ENCODE measurements at regions not wholly inside any gene's neighbourhood (a gene's known extent, or its start where the extent isn't known, plus 50 kb on each side); places are given as distances from the start of the nearest gene placed in this dataset.
A peak's percentile ranks its signal among the peaks of the same experiment; 100 is the strongest.
"Not testable (repeated sequence)": the region's sequence is repeated elsewhere in the genome, so short reads cannot be mapped to it uniquely, and the experiment has no call there.

GRCh38 chr7:82701949-82702348 lies 258.4 kb upstream of the CACNA2D1 start:
- DNase-seq (ENCODE audit: low read depth in 2 of 2): no peak

DNA sequence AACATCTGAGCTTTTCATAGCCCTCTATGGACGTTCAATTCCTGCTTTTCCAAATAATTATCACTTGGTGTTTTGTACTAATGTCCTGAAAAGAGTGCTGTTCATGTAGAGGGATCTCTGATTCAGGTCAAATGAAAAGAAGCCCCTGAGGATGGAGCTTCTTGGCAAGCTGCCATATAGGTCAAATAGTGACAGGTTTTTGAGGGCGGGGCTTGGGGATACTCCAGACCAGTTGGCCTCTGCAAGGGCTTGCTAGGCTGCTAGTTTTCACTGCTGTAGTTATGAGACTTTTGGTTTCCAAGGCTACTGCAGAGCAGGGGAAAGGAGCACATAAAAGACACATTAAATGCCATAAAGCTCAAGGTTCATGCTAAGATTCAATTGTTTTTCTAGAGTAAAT lies 257.2 kb upstream of the CACNA2D1 start:
- DNase-seq (ENCODE audit: low read depth in 2 of 2): no peak

DNA sequence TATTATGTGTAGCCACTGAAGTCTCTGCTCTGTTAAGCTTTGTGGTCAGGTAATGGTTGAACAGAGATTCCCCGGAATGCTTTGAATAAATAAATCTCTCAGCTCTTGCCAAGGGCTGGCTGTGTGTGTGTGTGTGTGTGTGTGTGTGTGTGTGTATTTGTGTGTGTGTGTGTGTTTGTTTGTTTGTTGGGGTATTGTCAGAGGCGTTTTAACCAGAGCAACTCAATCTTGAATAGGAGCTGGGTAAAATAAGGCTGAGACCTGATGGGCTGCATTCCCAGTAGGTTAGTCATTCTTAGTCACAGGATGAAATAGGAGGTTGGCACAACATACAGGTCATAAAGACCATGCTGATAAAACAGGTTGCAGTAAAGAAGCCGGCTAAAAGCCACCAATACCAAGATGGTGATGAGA lies 256.2 kb upstream of the CACNA2D1 start:
- no peak for DNase-seq (ENCODE audit: low read depth in 2 of 2)

GRCh38 chr7:82697897-82698296 lies 254.3 kb upstream of the CACNA2D1 start:
- no peak for DNase-seq (ENCODE audit: low read depth in 2 of 2)

DNA sequence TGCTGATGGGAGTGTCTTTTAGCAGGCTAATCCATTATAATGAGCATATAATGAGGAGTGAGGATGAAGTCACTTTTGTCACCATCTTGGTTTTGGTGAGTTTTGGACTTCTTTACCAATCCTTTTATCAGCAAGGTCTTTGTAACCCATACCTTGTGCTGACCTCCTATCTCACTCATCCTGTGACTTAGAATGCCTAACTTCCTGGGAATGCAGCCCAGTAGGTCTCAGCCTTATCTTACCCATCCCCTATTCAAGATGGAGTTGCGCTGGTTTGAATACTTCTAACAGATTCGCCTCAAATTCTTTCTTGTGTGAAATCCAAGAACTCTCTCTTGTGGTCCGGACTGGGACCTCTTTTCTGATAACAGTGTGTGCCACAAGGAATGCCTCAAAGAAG lies 253.1 kb upstream of the CACNA2D1 start:
- DNase-seq (ENCODE audit: low read depth in 2 of 2): no peak

GRCh38 chr7:82694022-82694421 lies 250.4 kb upstream of the CACNA2D1 start:
- DNase-seq (ENCODE audit: low read depth in 2 of 2): no peak

DNA sequence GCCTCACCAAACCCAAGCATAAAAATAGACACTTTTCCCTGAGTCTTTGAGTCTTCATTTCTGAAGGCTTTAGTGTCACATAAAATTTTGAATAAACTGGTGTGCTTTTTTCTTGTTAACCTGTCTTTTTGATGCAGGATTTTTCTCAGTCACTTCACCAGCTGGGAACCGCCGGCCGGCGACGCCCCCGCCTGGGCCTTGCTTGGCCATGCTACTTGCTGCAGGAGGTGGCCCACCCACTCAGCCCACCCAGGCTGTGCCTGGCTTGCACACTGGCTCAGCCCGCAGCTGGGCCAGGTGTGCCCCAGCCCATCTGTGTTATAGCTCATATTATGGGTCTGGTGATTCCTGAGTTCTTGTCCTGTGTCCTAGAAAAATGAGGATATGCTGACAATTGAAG lies 247.4 kb upstream of the CACNA2D1 start:
- DNase-seq (ENCODE audit: low read depth in 2 of 2): no peak

- DNase-seq (ENCODE audit: low read depth in 2 of 2): no peak
These were observed 241.6 kb upstream of the CACNA2D1 start for GRCh38 chr7:82685214-82685613.

DNA sequence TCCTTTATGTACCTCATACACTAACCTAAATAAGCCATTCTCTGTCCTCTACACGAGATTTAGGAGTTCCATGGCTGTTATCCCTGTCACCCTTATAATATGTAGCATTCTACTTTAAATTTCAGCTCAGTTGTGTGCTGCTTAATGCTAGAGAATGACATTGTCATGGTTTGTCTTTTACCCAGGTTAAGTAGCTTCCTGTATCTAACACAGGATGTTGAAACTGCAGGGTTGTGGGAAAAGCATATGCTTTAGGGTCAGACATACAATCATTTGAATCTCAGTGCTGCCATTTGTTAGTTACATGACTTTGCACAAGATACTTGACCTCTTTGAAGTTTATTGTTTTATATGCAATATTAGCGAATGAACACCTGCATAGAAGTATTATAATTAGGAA lies 235.1 kb upstream of the CACNA2D1 start:
- DNase-seq (ENCODE audit: low read depth in 2 of 2): no peak

GRCh38 chr7:82678259-82678658 lies 234.7 kb upstream of the CACNA2D1 start:
- DNase-seq (ENCODE audit: low read depth in 2 of 2): no peak

GRCh38 chr7:82677493-82677892 lies 233.9 kb upstream of the CACNA2D1 start:
- peak in 1 of 2 donors; percentile 2 for DNase-seq (ENCODE audit: low read depth in 2 of 2)

DNA sequence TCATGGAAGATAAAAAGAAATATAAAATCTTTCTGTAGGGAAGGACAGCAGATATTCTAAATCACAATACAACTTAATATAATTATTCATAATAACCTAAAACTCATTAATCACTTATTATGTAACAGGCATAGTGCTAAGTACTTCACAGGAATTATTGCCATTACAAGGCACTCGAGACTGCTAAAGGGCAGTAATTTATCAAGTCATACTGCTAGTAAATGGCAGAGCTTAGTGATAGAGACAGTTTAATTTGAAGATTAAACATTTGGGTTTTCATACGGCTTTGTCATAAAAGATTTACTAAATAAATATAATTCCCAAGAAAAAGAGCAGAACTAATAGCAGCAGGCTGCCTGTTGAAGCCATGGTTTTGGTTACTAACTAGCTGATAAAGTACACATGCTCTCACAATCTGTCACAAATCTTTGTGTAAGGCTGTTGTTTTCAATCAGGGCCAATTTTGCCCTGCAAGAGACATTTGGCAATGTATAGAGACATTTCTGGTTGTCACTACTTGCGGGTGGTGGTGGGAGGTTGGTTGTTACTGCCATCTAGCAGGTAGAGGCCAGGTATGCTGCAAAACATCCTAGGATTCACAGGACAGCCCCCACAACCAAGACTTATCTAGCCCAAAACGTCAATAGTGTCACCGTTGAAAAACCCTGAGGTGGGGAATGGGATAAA lies 233.3 kb upstream of the CACNA2D1 start:
- DNase-seq (ENCODE audit: low read depth in 2 of 2): no peak

DNA sequence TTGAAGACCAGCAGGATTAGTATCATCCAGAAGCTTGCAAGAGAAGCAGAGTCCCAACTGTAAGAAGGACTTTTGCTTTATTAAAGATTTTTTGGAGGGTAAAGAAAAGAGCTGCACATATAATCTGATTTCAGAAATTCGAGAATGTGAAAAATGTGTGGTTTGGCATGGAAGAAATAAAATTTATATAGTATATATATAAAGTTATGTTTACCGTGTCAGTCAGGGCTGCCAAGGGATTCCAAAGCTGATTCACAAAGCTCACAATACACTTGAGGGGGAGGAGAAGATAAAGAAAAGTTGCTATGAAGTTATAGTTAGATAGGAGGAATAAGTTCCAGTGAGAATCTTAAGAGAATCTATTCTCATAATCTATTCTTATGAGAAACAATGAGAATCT lies 231.8 kb upstream of the CACNA2D1 start:
- no peak for DNase-seq (ENCODE audit: low read depth in 2 of 2)

GRCh38 chr7:82674268-82674667 lies 230.7 kb upstream of the CACNA2D1 start:
- DNase-seq (ENCODE audit: low read depth in 2 of 2): no peak

DNA sequence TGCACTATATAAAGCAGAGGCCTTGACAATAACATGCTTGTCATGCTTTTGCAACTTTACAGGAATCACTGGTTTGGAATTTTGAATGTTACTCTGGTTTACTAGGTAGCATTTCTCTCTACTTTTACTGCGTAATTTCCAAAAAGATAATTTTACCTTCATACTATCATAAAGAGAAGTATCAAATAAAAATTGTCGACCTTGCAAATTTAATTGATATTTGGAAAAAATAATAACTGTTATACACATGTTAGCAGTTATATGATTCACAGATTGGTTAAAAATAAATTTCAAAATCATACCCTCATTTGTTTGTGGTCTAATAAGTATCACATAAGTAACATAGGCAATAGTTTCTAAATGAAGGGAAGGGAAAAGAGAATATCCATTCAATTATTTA lies 228.5 kb upstream of the CACNA2D1 start:
- no peak for DNase-seq (ENCODE audit: low read depth in 2 of 2)

- DNase-seq (ENCODE audit: low read depth in 2 of 2): no peak
These were observed 225.6 kb upstream of the CACNA2D1 start for GRCh38 chr7:82669141-82669540.

GRCh38 chr7:82668676-82669075 lies 225.1 kb upstream of the CACNA2D1 start:
- DNase-seq (ENCODE audit: low read depth in 2 of 2): no peak

- DNase-seq (ENCODE audit: low read depth in 2 of 2): no peak
These were observed 222.5 kb upstream of the CACNA2D1 start for GRCh38 chr7:82665966-82666507.

DNA sequence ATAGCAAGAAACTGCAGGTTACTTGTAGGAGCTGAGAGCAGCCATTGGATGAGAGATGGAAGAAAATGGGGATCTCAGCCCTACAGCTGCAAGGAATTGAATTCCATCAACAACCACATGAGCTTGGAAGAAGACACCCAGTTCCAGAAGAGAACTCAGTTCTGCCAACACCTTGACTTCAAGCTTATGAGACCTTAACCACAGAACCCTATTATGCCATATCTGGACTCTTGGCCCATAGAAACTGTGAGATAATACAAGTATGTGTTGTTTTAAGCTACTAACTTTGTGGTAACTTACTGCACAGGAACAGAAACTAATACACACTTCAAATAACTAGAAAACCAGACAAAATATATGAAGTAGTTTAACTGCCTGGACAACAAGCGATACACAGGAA lies 212.4 kb upstream of the CACNA2D1 start:
- no peak for DNase-seq (ENCODE audit: low read depth in 2 of 2)

- DNase-seq (ENCODE audit: low read depth in 2 of 2): not testable (repeated sequence)
These were observed 206.5 kb upstream of the CACNA2D1 start for GRCh38 chr7:82650095-82650494.

GRCh38 chr7:82633592-82633991 lies 190.0 kb upstream of the CACNA2D1 start:
- DNase-seq (ENCODE audit: low read depth in 2 of 2): no peak

- DNase-seq (ENCODE audit: low read depth in 2 of 2): no peak
These were observed 188.4 kb upstream of the CACNA2D1 start for GRCh38 chr7:82631998-82632397.

- DNase-seq (ENCODE audit: low read depth in 2 of 2): no peak
These were observed 186.0 kb upstream of the CACNA2D1 start for GRCh38 chr7:82629583-82629982.

DNA sequence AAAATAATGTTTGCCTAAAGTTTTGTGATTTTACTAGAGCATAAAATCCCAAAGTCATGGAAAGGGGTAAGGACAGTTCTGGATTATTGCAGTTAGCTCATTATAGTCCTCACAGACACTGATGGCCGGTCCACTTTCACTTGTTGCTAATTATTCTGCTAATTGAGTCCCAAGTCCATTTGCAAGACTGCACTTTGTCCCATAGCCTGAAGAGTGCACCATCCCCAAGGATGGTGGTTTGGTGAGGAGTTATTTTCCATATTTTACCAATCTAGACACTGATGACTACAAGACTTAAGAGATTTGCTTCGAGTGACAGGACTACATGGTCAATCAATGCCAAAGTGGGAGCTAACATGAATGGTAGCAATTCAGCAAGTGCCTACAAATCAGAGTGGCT lies 181.8 kb upstream of the CACNA2D1 start:
- DNase-seq (ENCODE audit: low read depth in 2 of 2): no peak
